ENCODE measurements at regions not wholly inside any gene's neighbourhood (a gene's known extent, or its start where the extent isn't known, plus 50 kb on each side); places are given as distances from the start of the nearest gene placed in this dataset.
A peak's percentile ranks its signal among the peaks of the same experiment; 100 is the strongest.

- no peak for TF ChIP-seq CTCF (conservative IDR thresholded peaks at IDR 0.05)
- DNase-seq (ENCODE audit: extremely low spot score, unreplicated experiment) = no peak
- Mint-ChIP-seq H3K4me3 (no peak overlapping the region), H3K27ac (no peak overlapping the region), H3K36me3 (no peaks in the 10 kb centered on the region), H3K9me3 (no peaks in the 10 kb centered on the region), H3K4me1 (ENCODE audit: unreplicated experiment) (peaks cover 9% of the 10 kb centered on the region), H3K27me3 (peaks cover 7% of the 10 kb centered on the region)
Observed at GRCh38 chr11:15615398-15616096, 500.8 kb downstream of the INSC start.

- H3K27me3 Mint-ChIP-seq = peaks cover 12% of the 10 kb centered on the region
Observed at GRCh38 chr11:15616130-15617105, 501.7 kb downstream of the INSC start.

GRCh38 chr11:15617126-15617525 lies 502.4 kb downstream of the INSC start:
- Mint-ChIP-seq H3K9me3 (no peaks in the 10 kb centered on the region), H3K27ac (no peak overlapping the region), H3K4me1 (ENCODE audit: unreplicated experiment) (peaks cover 9% of the 10 kb centered on the region), H3K27me3 (peaks cover 10% of the 10 kb centered on the region), H3K4me3 (no peak overlapping the region), H3K36me3 (no peaks in the 10 kb centered on the region)
- DNase-seq (ENCODE audit: extremely low spot score, unreplicated experiment) = no peak
- no peak for TF ChIP-seq CTCF (conservative IDR thresholded peaks at IDR 0.05)

More at GRCh38 chr11:15616130-15617105, 501.7 kb downstream of the INSC start:
- TF ChIP-seq CTCF (conservative IDR thresholded peaks at IDR 0.05) = no peak
- no peaks in the 10 kb centered on the region for H3K9me3 Mint-ChIP-seq
- peaks cover 9% of the 10 kb centered on the region for H3K4me1 Mint-ChIP-seq (ENCODE audit: unreplicated experiment)
- H3K36me3 Mint-ChIP-seq = no peaks in the 10 kb centered on the region
- no peak overlapping the region for H3K27ac Mint-ChIP-seq
- DNase-seq (ENCODE audit: extremely low spot score, unreplicated experiment) = no peak
- H3K4me3 Mint-ChIP-seq = no peak overlapping the region

GRCh38 chr11:15618583-15619032 lies 503.9 kb downstream of the INSC start:
- peaks cover 15% of the 10 kb centered on the region for H3K27me3 Mint-ChIP-seq
- no peak for TF ChIP-seq CTCF (conservative IDR thresholded peaks at IDR 0.05)
- no peaks in the 10 kb centered on the region for H3K36me3 Mint-ChIP-seq
- DNase-seq (ENCODE audit: extremely low spot score, unreplicated experiment) = no peak
- H3K4me1 Mint-ChIP-seq (ENCODE audit: unreplicated experiment) = peaks cover 9% of the 10 kb centered on the region
- H3K9me3 Mint-ChIP-seq = no peaks in the 10 kb centered on the region
- H3K27ac Mint-ChIP-seq = peak overlapping the region; percentile 12
- no peak overlapping the region for H3K4me3 Mint-ChIP-seq

GRCh38 chr11:15621565-15621964 lies 506.8 kb downstream of the INSC start:
- H3K4me3 Mint-ChIP-seq = no peak overlapping the region
- no peak for DNase-seq (ENCODE audit: extremely low spot score, unreplicated experiment)
- H3K4me1 Mint-ChIP-seq (ENCODE audit: unreplicated experiment) = no peaks in the 10 kb centered on the region
- no peaks in the 10 kb centered on the region for H3K36me3 Mint-ChIP-seq
- no peaks in the 10 kb centered on the region for H3K9me3 Mint-ChIP-seq
- peaks cover 19% of the 10 kb centered on the region for H3K27me3 Mint-ChIP-seq
- TF ChIP-seq CTCF (conservative IDR thresholded peaks at IDR 0.05) = no peak
- H3K27ac Mint-ChIP-seq = no peak overlapping the region

All from type B pancreatic cell (in vitro differentiated cells).